Spleen (tissue), 7 donors: ENCODE measurements at regions not wholly inside any gene's neighbourhood (a gene's known extent, or its start where the extent isn't known, plus 50 kb on each side); places are given as distances from the start of the nearest gene placed in this dataset.

Experiments used
- CTCF ChIP-seq, 11 experiments: fragments of 200-600 bp in 7 of 11; fragments of 450-650 bp in 4 of 11; sonication (generic) in 4 of 11; IDR thresholded peaks in 8 of 11; conservative IDR thresholded peaks in 3 of 11; 1 replicate in 7 of 11; 2 replicates in 4 of 11; pipeline versions ENCODE4 v1.4.0 to v1.8.0; 2016 to 2021; ENCODE audit warnings: antibody characterized with exemption in 11 of 11, inconsistent platforms in 4 of 11, mild to moderate bottlenecking in 1 of 11
- POLR2A ChIP-seq, 3 donors: fragments of 450-650 bp; IDR thresholded peaks; one replicate each; pipeline ENCODE4 v1.5.1; 2017; ENCODE audit warnings: antibody characterized with exemption in 3 of 3, mild to moderate bottlenecking in 1 of 3
- donor health status: DM: no; HTN: no; CAD: no; lungs with moderate emphysema.
- donor health status: DM: no; HTN: no; CAD: no.
- donor health status: DM: no; HTN: no; CAD: no.

DNA sequence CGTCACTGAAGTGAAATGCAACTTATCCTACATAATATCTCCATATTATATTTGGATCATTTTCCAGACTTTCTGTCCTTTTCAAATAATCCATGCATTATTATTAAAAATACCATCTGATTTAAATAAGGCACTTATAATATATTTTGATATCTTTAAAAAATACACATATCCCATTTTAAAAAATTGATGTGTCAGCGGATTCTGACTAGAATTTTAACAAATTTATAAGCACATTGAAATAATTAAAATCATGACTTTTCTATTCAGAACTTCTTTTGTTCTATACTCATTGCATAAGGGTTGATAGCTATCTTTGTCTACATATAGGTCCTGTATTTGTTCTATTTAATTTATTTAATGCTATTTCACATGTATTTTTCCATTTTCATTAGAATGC lies 199.0 kb upstream of the DSEL start:
- no peak for TF ChIP-seq POLR2A (IDR thresholded peaks at IDR 0.05)
- no peak for TF ChIP-seq CTCF (IDR thresholded peaks at IDR 0.05 in 8 of 11, conservative IDR thresholded peaks at IDR 0.05 in 3 of 11)
